Caco-2 (cell line): ENCODE measurements at regions not wholly inside any gene's neighbourhood (a gene's known extent, or its start where the extent isn't known, plus 50 kb on each side); places are given as distances from the start of the nearest gene placed in this dataset.

Source experiments
- BruUV-seq: library from RNA; stranded (reverse); fragments of 400-500 nt; replicated peaks from 2 replicates; lab custom pipeline; 2021; lab: Mats Ljungman, UMichigan
- CTCF ChIA-PET: fragments of 300-600 bp; sonication (Branson Sonifier 250); formaldehyde crosslinking; loops from one replicate; lab custom pipeline; 2022; ENCODE audit warnings: antibody characterized with exemption; lab: Charles Lee
- POLR2A ChIA-PET: fragments of 300-600 bp; sonication (Branson Sonifier 250); formaldehyde crosslinking; loops from one replicate; lab custom pipeline; 2022; ENCODE audit warnings: antibody characterized with exemption; lab: Charles Lee
- DNase-seq, 2 experiments: peaks; one replicate each; pipeline versions ENCODE4 v3.0.0 to v3.0.0-alpha.2; 2020 to 2022
- H3K27me3 ChIP-seq: replicated peaks from 2 replicates; pipeline ENCODE4 v1.6.0; 2011; ENCODE audit warnings: low read length; ENCODE audit not compliant: control insufficient read depth, insufficient read depth
- H3K36me3 ChIP-seq: 2 replicates; pipeline ENCODE4 v1.5.1; 2011; ENCODE audit warnings: low read length; ENCODE audit not compliant: control insufficient read depth, insufficient read depth
- H3K4me1 ChIP-seq: fragments of 250-450 bp; sonication (Bioruptor Pico); 2 replicates; pipeline ENCODE4 v1.5.1; 2020; ENCODE audit warnings: mild to moderate bottlenecking
- H3K4me3 ChIP-seq: 2 replicates; pipeline ENCODE4 v1.5.1; 2011; ENCODE audit warnings: low read depth, mild to moderate bottlenecking, control low read depth, low read length
- H3K9me3 ChIP-seq: fragments of 250-450 bp; sonication (Bioruptor Pico); 2 replicates; pipeline ENCODE4 v1.5.1; 2020; ENCODE audit warnings: mild to moderate bottlenecking, moderate library complexity
- H3K27ac Mint-ChIP-seq: one replicate; pipeline ENCODE4 v1.8.0; 2022; ENCODE audit warnings: mixed read lengths; ENCODE audit not compliant: unreplicated experiment
- H3K27me3 Mint-ChIP-seq: one replicate; pipeline ENCODE4 v1.8.0; 2022; ENCODE audit warnings: mixed read lengths; ENCODE audit not compliant: insufficient read depth, unreplicated experiment
- H3K36me3 Mint-ChIP-seq: one replicate; pipeline ENCODE4 v1.8.0; 2022; ENCODE audit warnings: mild to moderate bottlenecking, mixed read lengths; ENCODE audit not compliant: insufficient read depth, unreplicated experiment
- H3K4me1 Mint-ChIP-seq: one replicate; pipeline ENCODE4 v1.8.0; 2022; ENCODE audit warnings: low read depth, mixed read lengths; ENCODE audit not compliant: unreplicated experiment
- H3K4me3 Mint-ChIP-seq: one replicate; pipeline ENCODE4 v1.8.0; 2022; ENCODE audit warnings: mild to moderate bottlenecking, moderate library complexity, mixed read lengths; ENCODE audit not compliant: unreplicated experiment
- H3K9me3 Mint-ChIP-seq: one replicate; pipeline ENCODE4 v1.8.0; 2022; ENCODE audit warnings: mixed read lengths; ENCODE audit not compliant: unreplicated experiment
- CTCF ChIP-seq, 2 experiments: fragments of 200-600 bp in 1 of 2; IDR thresholded peaks; 1 replicate in 1 of 2; 2 replicates in 1 of 2; pipeline versions ENCODE4 v1.5.1 to v1.8.0; 2011 to 2022; ENCODE audit warnings: antibody characterized with exemption in 1 of 2, control low read depth in 1 of 2, inconsistent platforms in 1 of 2, low read depth in 1 of 2, low read length in 1 of 2, mild to moderate bottlenecking in 1 of 2, moderate library complexity in 1 of 2; ENCODE audit not compliant: insufficient read depth in 1 of 2, severe bottlenecking in 1 of 2, unreplicated experiment in 1 of 2
- intact Hi-C: fragments of 100-400 bp; cut with micrococcal nuclease; formaldehyde crosslinking; loops from one replicate; pipeline ENCODE4 v1.10.0; 2022; ENCODE audit not compliant: unreplicated experiment

- Mint-ChIP-seq H3K4me1 (no peaks in the 10 kb centered on the region), H3K9me3 (no peaks in the 10 kb centered on the region), H3K4me3 (no peak overlapping the region), H3K27me3 (no peaks in the 10 kb centered on the region), H3K27ac (no peak overlapping the region), H3K36me3 (no peaks in the 10 kb centered on the region)
- TF ChIP-seq CTCF (IDR thresholded peaks at IDR 0.05; ENCODE audit: insufficient read depth in 1 of 2, low read depth in 1 of 2, low read length in 1 of 2, severe bottlenecking in 1 of 2, unreplicated experiment in 1 of 2) = no peak
- Histone ChIP-seq H3K4me3 (no peak overlapping the region), H3K4me1 (no peaks in the 10 kb centered on the region), H3K27me3 (no peaks in the 10 kb centered on the region), H3K36me3 (no peaks in the 10 kb centered on the region), H3K9me3 (no peaks in the 10 kb centered on the region)
- no peak for DNase-seq
- intact Hi-C loops = no loop called here
- ChIA-PET CTCF (no interaction called here), POLR2A (no interaction called here)
- BruUV-seq = no TSS peak
Measured at GRCh38 chr18:53745986-53746385, 478.5 kb downstream of the MBD2 start.

- intact Hi-C loops = no loop called here
- H3K4me3 ChIP-seq = no peak overlapping the region
- no peaks in the 10 kb centered on the region for H3K27me3 Mint-ChIP-seq
Measured at GRCh38 chr18:53745224-53745967, 479.1 kb downstream of the MBD2 start.

GRCh38 chr18:53739700-53740099, 484.8 kb downstream of the MBD2 start:
- intact Hi-C loops = no loop called here
- Mint-ChIP-seq H3K36me3 (no peaks in the 10 kb centered on the region), H3K9me3 (no peaks in the 10 kb centered on the region), H3K27me3 (no peaks in the 10 kb centered on the region), H3K4me3 (no peak overlapping the region), H3K27ac (no peak overlapping the region), H3K4me1 (no peaks in the 10 kb centered on the region)
- CTCF ChIA-PET = no interaction called here
- no peaks in the 10 kb centered on the region for H3K4me1 ChIP-seq
- TF ChIP-seq CTCF (IDR thresholded peaks at IDR 0.05; ENCODE audit: insufficient read depth in 1 of 2, low read depth in 1 of 2, low read length in 1 of 2, severe bottlenecking in 1 of 2, unreplicated experiment in 1 of 2) = no peak
- no peaks in the 10 kb centered on the region for H3K36me3 ChIP-seq
- no peak for DNase-seq
- H3K4me3 ChIP-seq = no peak overlapping the region
- H3K27me3 ChIP-seq = no peaks in the 10 kb centered on the region
- H3K9me3 ChIP-seq = no peaks in the 10 kb centered on the region
- POLR2A ChIA-PET = no interaction called here
- BruUV-seq = no TSS peak

More at GRCh38 chr18:53745224-53745967, 479.1 kb downstream of the MBD2 start:
- no peaks in the 10 kb centered on the region for H3K36me3 Mint-ChIP-seq
- ChIA-PET CTCF (no interaction called here), POLR2A (no interaction called here)
- no TSS peak for BruUV-seq
- Histone ChIP-seq H3K27me3 (no peaks in the 10 kb centered on the region), H3K4me1 (no peaks in the 10 kb centered on the region), H3K9me3 (no peaks in the 10 kb centered on the region), H3K36me3 (no peaks in the 10 kb centered on the region)
- H3K27ac Mint-ChIP-seq = no peak overlapping the region
- no peak for TF ChIP-seq CTCF (IDR thresholded peaks at IDR 0.05; ENCODE audit: insufficient read depth in 1 of 2, low read depth in 1 of 2, low read length in 1 of 2, severe bottlenecking in 1 of 2, unreplicated experiment in 1 of 2)
- DNase-seq = no peak
- no peaks in the 10 kb centered on the region for H3K4me1 Mint-ChIP-seq
- H3K9me3 Mint-ChIP-seq = no peaks in the 10 kb centered on the region
- H3K4me3 Mint-ChIP-seq = no peak overlapping the region
